ENCODE measurements at regions not wholly inside any gene's neighbourhood (a gene's known extent, or its start where the extent isn't known, plus 50 kb on each side); places are given as distances from the start of the nearest gene placed in this dataset.

- Mint-ChIP-seq H3K27me3 (no peaks in the 10 kb centered on the region), H3K36me3 (ENCODE audit: low read depth) (no peaks in the 10 kb centered on the region), H3K27ac (no peak overlapping the region), H3K4me1 (ENCODE audit: low read depth) (no peaks in the 10 kb centered on the region), H3K4me3 (no peak overlapping the region), H3K9me3 (no peaks in the 10 kb centered on the region)
- DNase-seq: no peak
Measured at GRCh38 chr1:168374566-168374965, 93.9 kb downstream of the TBX19 start.

DNA sequence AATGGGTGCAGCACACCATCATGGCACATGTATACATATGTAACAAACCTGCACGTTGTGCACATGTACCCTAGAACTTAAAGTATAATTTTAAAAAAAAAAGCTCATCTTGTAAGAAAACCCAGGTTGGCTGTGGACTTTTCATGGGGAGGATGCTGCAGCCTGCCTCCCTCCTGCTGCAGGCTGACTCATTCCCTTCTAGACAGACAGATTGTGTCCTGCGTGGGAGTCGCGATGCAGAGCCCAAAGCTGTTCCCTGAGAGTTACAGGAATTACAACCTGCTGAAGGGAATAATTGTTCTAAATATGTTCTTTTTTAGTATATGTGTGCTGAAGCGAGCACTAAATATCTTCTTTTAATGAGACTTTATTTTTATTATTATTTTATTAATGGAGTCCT is 93.2 kb downstream of the TBX19 start:
- Mint-ChIP-seq H3K27ac (no peak overlapping the region), H3K4me3 (no peak overlapping the region), H3K36me3 (ENCODE audit: low read depth) (no peaks in the 10 kb centered on the region), H3K4me1 (ENCODE audit: low read depth) (no peaks in the 10 kb centered on the region), H3K9me3 (no peaks in the 10 kb centered on the region), H3K27me3 (no peaks in the 10 kb centered on the region)
- no peak for DNase-seq

DNA sequence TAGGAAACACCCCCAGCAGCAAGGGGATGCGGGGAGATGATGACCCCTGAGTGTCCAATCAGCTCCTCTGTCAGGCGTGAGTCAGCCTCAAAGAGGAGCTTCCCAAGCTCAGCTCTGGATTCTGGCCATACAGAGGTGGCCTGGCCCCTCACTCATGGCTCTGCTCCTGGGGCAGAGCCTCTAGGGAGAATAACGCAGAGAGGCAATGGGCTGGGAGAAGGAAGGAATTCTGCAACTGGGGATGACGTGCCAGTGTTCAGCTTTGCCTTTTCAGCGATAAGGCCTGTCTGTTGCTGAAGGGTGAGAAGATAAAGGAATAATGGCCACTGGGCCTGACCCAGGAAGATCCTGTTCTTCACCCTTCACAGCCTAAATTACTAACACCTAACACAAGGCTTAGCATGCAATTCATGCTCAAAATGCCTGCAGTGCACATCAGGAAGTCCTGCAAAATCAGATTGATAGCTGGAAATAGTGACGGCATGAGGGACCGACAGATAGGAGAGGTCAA is 92.2 kb downstream of the TBX19 start:
- DNase-seq: no peak
- Mint-ChIP-seq H3K9me3 (no peaks in the 10 kb centered on the region), H3K4me1 (ENCODE audit: low read depth) (no peaks in the 10 kb centered on the region), H3K36me3 (ENCODE audit: low read depth) (no peaks in the 10 kb centered on the region), H3K27me3 (no peaks in the 10 kb centered on the region), H3K27ac (no peak overlapping the region), H3K4me3 (no peak overlapping the region)

- no peaks in the 10 kb centered on the region for H3K9me3 Mint-ChIP-seq
- H3K27ac Mint-ChIP-seq: no peak overlapping the region
- H3K4me3 Mint-ChIP-seq: no peak overlapping the region
- H3K36me3 Mint-ChIP-seq (ENCODE audit: low read depth): no peaks in the 10 kb centered on the region
- DNase-seq: no peak
- no peaks in the 10 kb centered on the region for H3K4me1 Mint-ChIP-seq (ENCODE audit: low read depth)
- H3K27me3 Mint-ChIP-seq: no peaks in the 10 kb centered on the region
Measured at GRCh38 chr1:168372307-168372706, 91.6 kb downstream of the TBX19 start.

DNA sequence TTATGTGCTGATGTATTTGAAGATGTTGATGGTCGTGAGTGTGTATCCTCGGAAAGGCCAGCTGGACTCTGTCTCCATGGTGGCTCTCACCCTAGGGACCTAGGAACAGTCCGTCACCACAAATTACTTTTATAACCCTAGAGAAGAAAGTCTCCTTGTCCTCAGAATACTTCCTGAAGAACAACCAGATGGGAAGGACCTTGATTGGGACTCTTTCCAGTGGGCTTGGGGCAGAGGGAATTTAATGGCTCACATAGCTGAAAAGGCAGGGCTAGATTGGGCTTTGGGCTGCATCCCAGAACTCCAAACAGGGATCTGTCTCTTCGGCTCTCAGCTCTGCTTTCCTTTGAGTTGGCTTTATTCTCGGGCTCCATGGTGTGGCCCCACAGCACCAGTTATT is 90.8 kb downstream of the TBX19 start:
- Mint-ChIP-seq H3K4me1 (ENCODE audit: low read depth) (no peaks in the 10 kb centered on the region), H3K4me3 (no peak overlapping the region), H3K36me3 (ENCODE audit: low read depth) (no peaks in the 10 kb centered on the region), H3K9me3 (no peaks in the 10 kb centered on the region), H3K27me3 (no peaks in the 10 kb centered on the region), H3K27ac (no peak overlapping the region)
- no peak for DNase-seq

DNA sequence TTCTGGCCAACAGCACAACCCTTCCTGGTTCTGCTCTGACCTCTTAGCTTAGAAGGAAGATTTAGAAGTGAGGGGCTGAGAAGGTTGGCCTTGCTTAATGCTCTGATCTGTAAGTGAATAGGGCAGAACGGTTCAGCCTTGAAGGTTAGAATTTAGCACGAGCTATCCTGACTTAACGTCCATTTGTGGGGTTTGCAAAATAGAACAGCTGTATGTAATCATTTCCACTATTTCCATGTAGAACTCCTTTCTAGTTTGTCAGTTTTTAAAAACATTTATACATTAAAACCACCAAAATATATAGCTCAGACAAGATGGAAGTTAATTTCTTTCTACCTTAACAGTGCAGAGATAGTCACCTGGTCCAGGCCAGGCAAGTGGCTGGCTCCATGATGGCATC is 89.9 kb downstream of the TBX19 start:
- DNase-seq: no peak
- H3K4me1 Mint-ChIP-seq (ENCODE audit: low read depth): no peaks in the 10 kb centered on the region
- H3K9me3 Mint-ChIP-seq: no peaks in the 10 kb centered on the region
- no peaks in the 10 kb centered on the region for H3K27me3 Mint-ChIP-seq
- no peak overlapping the region for H3K4me3 Mint-ChIP-seq
- H3K36me3 Mint-ChIP-seq (ENCODE audit: low read depth): no peaks in the 10 kb centered on the region
- H3K27ac Mint-ChIP-seq: no peak overlapping the region

- H3K27me3 Mint-ChIP-seq: no peaks in the 10 kb centered on the region
- no peak for DNase-seq
- H3K4me1 Mint-ChIP-seq (ENCODE audit: low read depth): no peaks in the 10 kb centered on the region
- no peak overlapping the region for H3K27ac Mint-ChIP-seq
- no peaks in the 10 kb centered on the region for H3K9me3 Mint-ChIP-seq
- no peaks in the 10 kb centered on the region for H3K36me3 Mint-ChIP-seq (ENCODE audit: low read depth)
- no peak overlapping the region for H3K4me3 Mint-ChIP-seq
Measured at GRCh38 chr1:168369655-168370054, 89.0 kb downstream of the TBX19 start.

DNA sequence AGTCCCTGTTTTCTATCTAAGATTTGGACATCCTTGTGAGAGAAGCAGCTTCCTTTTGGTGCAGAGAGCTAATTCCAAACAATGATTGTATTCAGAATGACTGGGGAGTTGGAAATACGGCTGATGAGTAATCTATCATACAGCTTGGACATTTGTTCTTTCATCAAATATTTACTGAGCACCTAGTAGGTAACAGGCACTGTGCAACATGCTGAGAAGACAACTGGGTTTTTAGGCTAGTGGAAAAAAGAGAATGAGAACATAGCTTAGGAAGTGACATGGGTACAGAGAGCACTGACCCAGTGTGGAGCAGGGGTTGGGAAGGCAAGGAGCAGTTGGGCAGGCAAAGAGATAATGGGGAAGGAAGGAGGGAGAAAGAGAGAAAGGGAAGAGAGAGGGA is 87.5 kb downstream of the TBX19 start:
- H3K27ac Mint-ChIP-seq: no peak overlapping the region

DNA sequence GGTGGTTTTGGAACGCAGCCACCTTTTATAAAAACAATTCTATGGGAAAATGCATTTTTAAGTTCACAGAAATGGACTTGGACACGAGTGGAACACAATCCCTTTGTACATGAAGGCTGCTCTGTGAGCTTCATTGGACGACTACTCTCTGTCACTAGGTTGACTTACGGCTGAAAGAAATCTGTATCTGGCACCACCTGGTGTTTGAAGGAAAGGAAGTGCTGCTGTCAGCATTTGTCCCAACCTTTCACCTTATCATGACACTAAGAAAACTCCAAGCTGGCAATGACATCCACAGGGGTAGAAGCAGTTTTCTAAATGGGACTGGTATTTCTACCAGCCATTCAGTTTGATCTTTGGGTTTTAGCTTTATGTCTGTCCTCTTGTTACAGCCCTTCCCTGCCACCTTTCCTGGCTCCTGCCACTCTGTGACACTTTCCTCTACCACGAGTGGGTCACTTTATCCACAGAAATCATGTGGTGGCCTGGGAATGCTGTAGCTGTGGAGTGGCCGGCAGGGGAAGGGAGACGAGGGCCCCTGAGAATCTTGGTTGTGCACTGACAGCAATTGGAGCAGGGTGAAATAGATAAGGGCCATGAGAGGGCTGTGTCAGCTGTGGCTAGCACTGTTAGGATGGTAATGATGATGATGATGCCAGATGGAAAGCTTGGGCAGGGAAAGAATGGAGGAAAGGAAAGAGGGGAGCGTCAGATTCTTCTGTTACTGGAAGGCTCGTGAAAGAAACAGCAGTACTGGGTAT is 85.2 kb downstream of the TBX19 start:
- Mint-ChIP-seq H3K27me3 (no peaks in the 10 kb centered on the region), H3K4me3 (no peak overlapping the region), H3K9me3 (no peaks in the 10 kb centered on the region), H3K27ac (no peak overlapping the region), H3K36me3 (ENCODE audit: low read depth) (no peaks in the 10 kb centered on the region), H3K4me1 (ENCODE audit: low read depth) (peaks cover 27% of the 10 kb centered on the region)
- no peak for DNase-seq

More for the DNA sequence above, 87.5 kb downstream of the TBX19 start:
- no peak overlapping the region for H3K4me3 Mint-ChIP-seq
- no peak for DNase-seq
- H3K27me3 Mint-ChIP-seq: no peaks in the 10 kb centered on the region
- no peaks in the 10 kb centered on the region for H3K36me3 Mint-ChIP-seq (ENCODE audit: low read depth)
- H3K9me3 Mint-ChIP-seq: no peaks in the 10 kb centered on the region
- peaks cover 7% of the 10 kb centered on the region for H3K4me1 Mint-ChIP-seq (ENCODE audit: low read depth)

All from activated T-cell treated with anti-CD3 and anti-CD28 coated beads, Interleukin-2, amount 50 U/mL, for 24 hours (primary cell).